HG02981 (cell line): ENCODE measurements at regions not wholly inside any gene's neighbourhood (a gene's known extent, or its start where the extent isn't known, plus 50 kb on each side); places are given as distances from the start of the nearest gene placed in this dataset.

Experiments
- ATAC-seq: cut with Tn5 transposase; IDR thresholded peaks from one replicate; pipeline ENCODE4 v1.9.1; 2021; ENCODE audit warnings: mild to moderate bottlenecking, moderate library complexity; ENCODE audit not compliant: unreplicated experiment

GRCh38 chr4:140281828-140282552 is 91.5 kb upstream of the SCOC start:
- ATAC-seq: no peak

- ATAC-seq: no peak
Measured at GRCh38 chr4:140277576-140277975, 95.9 kb upstream of the SCOC start.

- ATAC-seq: no peak
Measured at GRCh38 chr4:140271553-140271952, 101.9 kb upstream of the SCOC start.

- no peak for ATAC-seq
Measured at GRCh38 chr4:140269369-140269768, 104.1 kb upstream of the SCOC start.

- no peak for ATAC-seq
Measured at GRCh38 chr4:140268186-140268841, 105.1 kb upstream of the SCOC start.

- no peak for ATAC-seq
Measured at GRCh38 chr4:140267576-140267975, 105.9 kb upstream of the SCOC start.

GRCh38 chr4:140266958-140267568 is 106.4 kb upstream of the SCOC start:
- ATAC-seq: no peak

GRCh38 chr4:140260227-140260626 is 106.2 kb upstream of the MAML3 start:
- ATAC-seq: no peak

GRCh38 chr4:140258476-140258875 is 104.5 kb upstream of the MAML3 start:
- ATAC-seq: no peak

- ATAC-seq: no peak
Measured at GRCh38 chr4:140257461-140258305, 103.7 kb upstream of the MAML3 start.

GRCh38 chr4:140256941-140257340 is 103.0 kb upstream of the MAML3 start:
- ATAC-seq: no peak

- ATAC-seq: no peak
Measured at GRCh38 chr4:140256335-140256734, 102.4 kb upstream of the MAML3 start.

- ATAC-seq: no peak
Measured at GRCh38 chr4:140255927-140256326, 101.9 kb upstream of the MAML3 start.

GRCh38 chr4:140255467-140255866 is 101.5 kb upstream of the MAML3 start:
- no peak for ATAC-seq

- no peak for ATAC-seq
Measured at GRCh38 chr4:140254651-140255299, 100.8 kb upstream of the MAML3 start.

GRCh38 chr4:140253556-140254027 is 99.6 kb upstream of the MAML3 start:
- no peak for ATAC-seq

- peak; percentile 65 for ATAC-seq
Measured at GRCh38 chr4:140252742-140253555, 99.0 kb upstream of the MAML3 start.

GRCh38 chr4:140252141-140252741 is 98.3 kb upstream of the MAML3 start:
- peak; percentile 20 for ATAC-seq

GRCh38 chr4:140251571-140251970 is 97.6 kb upstream of the MAML3 start:
- no peak for ATAC-seq
